Panc1 (cell line): ENCODE measurements at regions not wholly inside any gene's neighbourhood (a gene's known extent, or its start where the extent isn't known, plus 50 kb on each side); places are given as distances from the start of the nearest gene placed in this dataset.

ENCODE experiments used
- CTCF ChIP-seq: fragments of 450-650 bp; IDR thresholded peaks from 2 replicates; pipeline ENCODE4 v1.5.1; 2017; ENCODE audit warnings: mild to moderate bottlenecking
- POLR2AphosphoS5 ChIP-seq: IDR thresholded peaks from 2 replicates; pipeline ENCODE4 v1.6.1; 2012; ENCODE audit warnings: mild to moderate bottlenecking, low read depth, low read length, moderate library complexity
- SIN3A ChIP-seq: IDR thresholded peaks from 2 replicates; pipeline ENCODE4 v1.6.1; 2012; ENCODE audit warnings: low read depth, mild to moderate bottlenecking, low read length, moderate library complexity, borderline replicate concordance; ENCODE audit not compliant: insufficient read depth
- TF ChIP-seq, protein P1 (sequence below), 2 experiments: IDR thresholded peaks; 2 replicates each; pipeline ENCODE4 v1.6.1; 2011 to 2012; ENCODE audit warnings: low read depth in 2 of 2, control low read depth in 1 of 2, low read length in 1 of 2, mild to moderate bottlenecking in 1 of 2, moderate library complexity in 1 of 2; ENCODE audit not compliant: insufficient read depth in 1 of 2

GRCh38 chr2:129797489-129798300, 181.8 kb upstream of the RAB6C start:
- TF ChIP-seq CTCF: no peak
- TF ChIP-seq POLR2AphosphoS5: no peak
- TF ChIP-seq SIN3A: no peak
- TF ChIP-seq, protein P1, sequence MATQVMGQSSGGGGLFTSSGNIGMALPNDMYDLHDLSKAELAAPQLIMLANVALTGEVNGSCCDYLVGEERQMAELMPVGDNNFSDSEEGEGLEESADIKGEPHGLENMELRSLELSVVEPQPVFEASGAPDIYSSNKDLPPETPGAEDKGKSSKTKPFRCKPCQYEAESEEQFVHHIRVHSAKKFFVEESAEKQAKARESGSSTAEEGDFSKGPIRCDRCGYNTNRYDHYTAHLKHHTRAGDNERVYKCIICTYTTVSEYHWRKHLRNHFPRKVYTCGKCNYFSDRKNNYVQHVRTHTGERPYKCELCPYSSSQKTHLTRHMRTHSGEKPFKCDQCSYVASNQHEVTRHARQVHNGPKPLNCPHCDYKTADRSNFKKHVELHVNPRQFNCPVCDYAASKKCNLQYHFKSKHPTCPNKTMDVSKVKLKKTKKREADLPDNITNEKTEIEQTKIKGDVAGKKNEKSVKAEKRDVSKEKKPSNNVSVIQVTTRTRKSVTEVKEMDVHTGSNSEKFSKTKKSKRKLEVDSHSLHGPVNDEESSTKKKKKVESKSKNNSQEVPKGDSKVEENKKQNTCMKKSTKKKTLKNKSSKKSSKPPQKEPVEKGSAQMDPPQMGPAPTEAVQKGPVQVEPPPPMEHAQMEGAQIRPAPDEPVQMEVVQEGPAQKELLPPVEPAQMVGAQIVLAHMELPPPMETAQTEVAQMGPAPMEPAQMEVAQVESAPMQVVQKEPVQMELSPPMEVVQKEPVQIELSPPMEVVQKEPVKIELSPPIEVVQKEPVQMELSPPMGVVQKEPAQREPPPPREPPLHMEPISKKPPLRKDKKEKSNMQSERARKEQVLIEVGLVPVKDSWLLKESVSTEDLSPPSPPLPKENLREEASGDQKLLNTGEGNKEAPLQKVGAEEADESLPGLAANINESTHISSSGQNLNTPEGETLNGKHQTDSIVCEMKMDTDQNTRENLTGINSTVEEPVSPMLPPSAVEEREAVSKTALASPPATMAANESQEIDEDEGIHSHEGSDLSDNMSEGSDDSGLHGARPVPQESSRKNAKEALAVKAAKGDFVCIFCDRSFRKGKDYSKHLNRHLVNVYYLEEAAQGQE (IDR thresholded peaks at IDR 0.05; ENCODE audit: insufficient read depth in 1 of 2, low read depth in 2 of 2, low read length in 1 of 2): no peak
